ENCODE measurements at regions not wholly inside any gene's neighbourhood (a gene's known extent, or its start where the extent isn't known, plus 50 kb on each side); places are given as distances from the start of the nearest gene placed in this dataset.

DNA sequence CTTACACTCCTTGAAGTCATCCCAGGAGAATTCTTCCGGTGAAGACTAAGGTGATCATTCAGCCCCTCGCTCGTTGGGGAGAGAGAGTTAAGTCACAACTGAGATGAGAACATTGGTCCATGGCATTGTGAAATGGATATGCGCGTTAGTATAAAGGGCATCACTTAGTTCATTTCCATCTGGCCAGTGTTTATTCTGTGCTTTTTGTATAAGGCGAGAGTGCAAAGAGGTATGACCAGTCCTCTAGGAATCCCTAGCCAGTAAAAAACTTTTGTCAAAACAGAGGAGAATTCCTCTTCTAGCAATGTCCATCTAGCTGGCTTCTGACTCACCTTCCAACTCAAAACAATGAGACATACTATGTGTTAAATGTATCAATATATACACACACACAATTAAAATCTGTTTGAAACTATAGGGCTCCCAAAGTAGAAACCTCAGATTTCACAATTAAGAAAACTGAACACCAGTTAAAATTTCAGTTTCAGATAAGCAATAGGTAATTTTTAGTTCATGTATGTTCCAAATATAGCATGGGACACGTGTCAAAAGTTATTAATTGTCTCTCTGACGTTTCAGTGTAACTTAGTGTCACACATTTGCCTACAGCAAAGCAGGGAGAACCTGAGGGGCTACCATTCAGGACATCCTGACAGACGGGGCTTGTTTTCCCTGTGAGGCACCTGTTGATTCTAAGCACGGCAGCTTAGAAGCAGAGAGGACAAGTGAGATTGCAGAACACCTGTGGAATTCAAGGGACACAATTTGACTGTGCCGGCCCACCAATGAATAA, 158.9 kb downstream of the KLF6 start (continued):
- TF ChIP-seq NFE2L2 (IDR thresholded peaks at IDR 0.05; ENCODE audit: low read depth, low read length) (no peak), BHLHE40 (IDR thresholded peaks at IDR 0.05; ENCODE audit: low read depth, low read length) (no peak)

DNA sequence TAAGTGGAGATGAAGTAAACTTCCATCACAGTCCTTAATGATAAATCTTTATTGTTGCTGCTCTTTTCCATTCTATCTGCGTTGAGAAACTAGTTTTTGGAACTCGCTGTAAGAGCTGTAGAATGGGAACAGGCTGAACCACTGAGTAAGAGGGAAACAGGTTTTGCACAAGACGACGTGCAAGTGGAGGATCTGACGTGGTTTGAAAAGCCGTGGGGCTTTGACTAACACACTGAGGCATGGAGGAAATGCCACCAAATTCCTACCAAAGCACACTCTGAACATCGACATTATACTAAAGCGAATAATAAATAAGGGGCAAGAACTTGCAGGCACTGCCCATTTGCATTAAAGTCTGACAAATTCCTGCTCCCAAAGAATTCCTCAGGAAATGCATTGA, 160.6 kb downstream of the KLF6 start:
- H3K9me1 ChIP-seq (ENCODE audit: insufficient read depth, low read length), result peaks cover 9% of the 10 kb centered on the region; the same call in 1 of the 2 replicates
- no peak overlapping the region for H3K9ac ChIP-seq (ENCODE audit: low read depth, low read length)
- peak; percentile 16; the same call in 1 of the 2 replicates for ATAC-seq (ENCODE audit: low read depth)
- peak overlapping the region; percentile 2 to 30; a peak in 3 of 4 replicates for H4K8ac ChIP-seq (ENCODE audit: low read depth in 2 of 2, low read length in 2 of 2)
- in situ Hi-C loops (cut with MboI; ENCODE audit: low sequenced_read_pairs) (loop anchor here (10.0 kb wide), 1 partner anchor 160 kb away; no protein-coding TSS in a partner anchor), intact Hi-C loops (cut with micrococcal nuclease) (loop anchor here (2.0 to 10.0 kb wide), 5 partner anchors 86 to 1140 kb away; no protein-coding TSS in a partner anchor), dilution Hi-C loops (cut with HindIII; ENCODE audit: low sequenced_read_pairs, unreplicated experiment) (no loop called here)
- H2AK9ac ChIP-seq (replicated peaks; ENCODE audit: low read depth, low read length, poor library complexity), result no peak overlapping the region
- H3K23ac ChIP-seq (ENCODE audit: low read depth, low read length), result peak overlapping the region; percentile 70; the same call in 1 of the 2 replicates
- H3K4me1 ChIP-seq (ENCODE audit: control insufficient read depth, insufficient read depth, low read length), result peaks cover 11% of the 10 kb centered on the region
- peak overlapping the region; percentile 71 for H3K18ac ChIP-seq (ENCODE audit: low read depth, low read length)
- POLR2A ChIA-PET (ENCODE audit: unreplicated experiment), result interaction anchor here (0.6 kb wide), 1 partner anchor 430 kb away, joined by 4 read pairs; no protein-coding TSS in a partner anchor
- peak overlapping the region; percentile 20; the same call in 1 of the 2 replicates for H2AK5ac ChIP-seq (ENCODE audit: low read depth, low read length)
- H2BK15ac ChIP-seq (ENCODE audit: low read depth, low read length), result peak overlapping the region; percentile 9; the same call in 2 of the 3 replicates
- peak; percentile 88 for DNase-seq
- H2BK5ac ChIP-seq (ENCODE audit: low read depth, low read length, poor library complexity, severe bottlenecking), result peak overlapping the region; percentile 87
- peak overlapping the region; percentile 36 for H2AFZ ChIP-seq (replicated peaks; ENCODE audit: low read length, poor library complexity)
- no peak overlapping the region for H3K4me3 ChIP-seq (ENCODE audit: insufficient read depth, low read depth, low read length)
- no peaks in the 10 kb centered on the region for H4K20me1 ChIP-seq (ENCODE audit: insufficient read depth, low read length)
- H3K14ac ChIP-seq (replicated peaks; ENCODE audit: low read depth, low read length), result peak overlapping the region; percentile 20
- peak overlapping the region; percentile 56; the same call in 1 of the 2 replicates for H3K4me2 ChIP-seq (ENCODE audit: low read depth, low read length)
- TF ChIP-seq MAFK (IDR thresholded peaks at IDR 0.05; ENCODE audit: low read depth, low read length), result no peak
- TF ChIP-seq CHD1 (IDR thresholded peaks at IDR 0.05; ENCODE audit: low read depth, low read length), result no peak
- TF ChIP-seq MXI1 (IDR thresholded peaks at IDR 0.05; ENCODE audit: borderline replicate concordance, low read depth, low read length), result no peak
- TF ChIP-seq CEBPB (IDR thresholded peaks at IDR 0.05; ENCODE audit: low read depth, low read length), result peak; percentile 54; the same call in 1 of the 2 replicates
- TF ChIP-seq BHLHE40 (IDR thresholded peaks at IDR 0.05; ENCODE audit: low read depth, low read length), result peak; percentile 19; the same call in 1 of the 2 replicates
- no peak for TF ChIP-seq RFX5 (IDR thresholded peaks at IDR 0.05; ENCODE audit: low read depth, low read length)
- peak; percentile 46 for TF ChIP-seq RCOR1 (IDR thresholded peaks at IDR 0.05; ENCODE audit: insufficient replicate concordance, low read length)
- no peak for TF ChIP-seq SMC3 (IDR thresholded peaks at IDR 0.05; ENCODE audit: low read depth, low read length)
- peak overlapping the region; percentile 15; the same call in 1 of the 2 replicates for H4K5ac ChIP-seq (ENCODE audit: low read depth, low read length)
- no peaks in the 10 kb centered on the region for H3K36me3 ChIP-seq (ENCODE audit: control insufficient read depth, insufficient read depth, low read length)
- BruUV-seq (replicated peaks), result no TSS peak
- peak overlapping the region; percentile 71 for H3K4ac ChIP-seq (ENCODE audit: low read depth, low read length)
- H3K79me1 ChIP-seq (ENCODE audit: low read depth in 1 of 2, low read length in 2 of 2), result no peaks in the 10 kb centered on the region; a peak in 1 of 4 replicates
- CTCF ChIA-PET, result interaction anchor here (0.8 kb wide), 1 partner anchor 8 kb away, joined by 3 read pairs; no protein-coding TSS in a partner anchor
- H4K91ac ChIP-seq (ENCODE audit: insufficient read depth, low read depth, low read length), result peak overlapping the region; percentile 48; the same call in 1 of the 2 replicates
- peak overlapping the region; percentile 67 for H2BK20ac ChIP-seq (ENCODE audit: low read depth, low read length)
- H3K27me3 ChIP-seq (ENCODE audit: control insufficient read depth, insufficient read depth, low read length), result no peaks in the 10 kb centered on the region
- peak overlapping the region; percentile 31; the same call in 1 of the 2 replicates for H3K56ac ChIP-seq (ENCODE audit: extremely low read depth, insufficient read depth, low read length)
- peak overlapping the region; percentile 30; the same call in 1 of the 2 replicates for H3K27ac ChIP-seq (ENCODE audit: insufficient read depth, low read length)
- no CpG with 5 or more reads among the region's 8 CpGs for WGBS, 2 experiments (ENCODE audit: extremely low coverage in 2 of 2, insufficient read length in 1 of 2)
- H2BK120ac ChIP-seq (ENCODE audit: low read depth, low read length), result peak overlapping the region; percentile 87
- H3K9me3 ChIP-seq (ENCODE audit: control insufficient read depth, insufficient read depth, low read length), result peaks cover 2% of the 10 kb centered on the region; the same call in 1 of the 2 replicates
